GM12865 (cell line): ENCODE measurements at regions not wholly inside any gene's neighbourhood (a gene's known extent, or its start where the extent isn't known, plus 50 kb on each side); places are given as distances from the start of the nearest gene placed in this dataset.
"Not testable (repeated sequence)": the region's sequence is repeated elsewhere in the genome, so short reads cannot be mapped to it uniquely, and the experiment has no call there.

Source experiments
- DNase-seq: peaks from one replicate; pipeline ENCODE4 v3.0.0; 2010; ENCODE audit warnings: low read depth
- H3K4me3 ChIP-seq: 2 replicates; pipeline ENCODE4 v1.5.1; 2011; ENCODE audit warnings: mild to moderate bottlenecking, low read depth, low read length, control low read depth
- CTCF ChIP-seq: IDR thresholded peaks from 2 replicates; pipeline ENCODE4 v1.5.1; 2011; ENCODE audit warnings: low read length, control low read depth, low read depth, inconsistent platforms; ENCODE audit not compliant: insufficient read depth; ENCODE audit errors: missing control alignments

- H3K4me3 ChIP-seq = no peak overlapping the region
- no peak for TF ChIP-seq CTCF
- no peak for DNase-seq
Measured at GRCh38 chr10:109624939-109625338, 298.4 kb downstream of the XPNPEP1 start.

GRCh38 chr10:109622566-109622965 is 300.7 kb downstream of the XPNPEP1 start:
- DNase-seq = no peak
- TF ChIP-seq CTCF = no peak
- H3K4me3 ChIP-seq = no peak overlapping the region

GRCh38 chr10:109620396-109620795 is 302.9 kb downstream of the XPNPEP1 start:
- TF ChIP-seq CTCF = no peak
- DNase-seq = no peak
- H3K4me3 ChIP-seq = no peak overlapping the region

- H3K4me3 ChIP-seq = no peak overlapping the region
- no peak for TF ChIP-seq CTCF
Measured at GRCh38 chr10:109619914-109620313, 303.4 kb downstream of the XPNPEP1 start.

GRCh38 chr10:109618748-109619147 is 304.6 kb downstream of the XPNPEP1 start:
- no peak for TF ChIP-seq CTCF
- DNase-seq = no peak
- H3K4me3 ChIP-seq = no peak overlapping the region

More at GRCh38 chr10:109619914-109620313, 303.4 kb downstream of the XPNPEP1 start:
- DNase-seq = no peak

- no peak overlapping the region for H3K4me3 ChIP-seq
- TF ChIP-seq CTCF = no peak
- no peak for DNase-seq
Measured at GRCh38 chr10:109618301-109618700, 305.0 kb downstream of the XPNPEP1 start.

GRCh38 chr10:109616359-109616980 is 306.8 kb downstream of the XPNPEP1 start:
- H3K4me3 ChIP-seq = no peak overlapping the region
- DNase-seq = no peak
- TF ChIP-seq CTCF = no peak

GRCh38 chr10:109595356-109595755 is 328.0 kb downstream of the XPNPEP1 start:
- not testable (repeated sequence) for H3K4me3 ChIP-seq, DNase-seq
